ENCODE measurements at regions not wholly inside any gene's neighbourhood (a gene's known extent, or its start where the extent isn't known, plus 50 kb on each side); places are given as distances from the start of the nearest gene placed in this dataset.

- Histone ChIP-seq H3K9me2 (no peaks in the 10 kb centered on the region), H4K20me1 (ENCODE audit: insufficient read depth) (no peaks in the 10 kb centered on the region), H3K36me3 (replicated peaks in 1 of 2; ENCODE audit: control insufficient read depth in 1 of 2, insufficient read depth in 2 of 2, low read length in 1 of 2) (no peaks in the 10 kb centered on the region), H3F3A (replicated peaks; ENCODE audit: insufficient read depth) (no peaks in the 10 kb centered on the region), H3K9ac (no peak overlapping the region), H3K4me3 (ENCODE audit: low read depth in 2 of 2, low read length in 1 of 2) (no peak overlapping the region), H2AFZ (ENCODE audit: low read depth) (no peak overlapping the region), H3K4me1 (ENCODE audit: control insufficient read depth in 1 of 2, insufficient read depth in 2 of 2, low read depth in 1 of 2, low read length in 1 of 2) (peaks cover 0 to 14% of the 10 kb centered on the region in 2 experiments; a peak in 1 of 4 replicates), H3K27ac (ENCODE audit: low read depth in 2 of 2, low read length in 1 of 2) (no peak overlapping the region), H3K9me3 (no peaks in the 10 kb centered on the region), H3K27me3 (ENCODE audit: insufficient read depth) (no peaks in the 10 kb centered on the region), H3K79me2 (ENCODE audit: insufficient read depth) (no peaks in the 10 kb centered on the region), H3K4me2 (no peak overlapping the region)
- TF ChIP-seq IRF3 (IDR thresholded peaks at IDR 0.05; ENCODE audit: low read depth, low read length) = no peak
- TF ChIP-seq RCOR1 (IDR thresholded peaks at IDR 0.05; ENCODE audit: low read length) = no peak
- TF ChIP-seq FOSL2 (IDR thresholded peaks at IDR 0.05; ENCODE audit: borderline replicate concordance, low read depth) = no peak
- no peak for TF ChIP-seq RXRA (IDR thresholded peaks at IDR 0.05; ENCODE audit: borderline replicate concordance, low read depth)
- TF ChIP-seq ZBTB33 (IDR thresholded peaks at IDR 0.05; ENCODE audit: borderline replicate concordance, low read depth) = no peak
- no peak for TF ChIP-seq GATA2 (CRISPR knock-in tag; IDR thresholded peaks at IDR 0.05)
- TF ChIP-seq ELF1 (IDR thresholded peaks at IDR 0.05) = no peak
- TF ChIP-seq NRF1 (IDR thresholded peaks at IDR 0.05; ENCODE audit: low read depth, low read length) = no peak
- TF ChIP-seq TCF12 (IDR thresholded peaks at IDR 0.05) = no peak
- TF ChIP-seq USF1 (IDR thresholded peaks at IDR 0.05; ENCODE audit: borderline replicate concordance, low read depth) = no peak
- TF ChIP-seq CTCF (IDR thresholded peaks at IDR 0.05) = no peak
- TF ChIP-seq EZH2phosphoT487 (IDR thresholded peaks at IDR 0.05; ENCODE audit: borderline replicate concordance, low read depth) = no peak
- 35% methylated on average over 6 of the region's 6 CpGs for WGBS (ENCODE audit: low lambda C conversion rate)
- ChIA-PET CTCF (interaction anchor here (2.3 kb wide), 1 partner anchor 103 kb away, joined by 5 read pairs; no protein-coding TSS in a partner anchor), POLR2A (no interaction called here)
- DNase-seq = no peak
Measured at GRCh38 chr20:4617484-4617883, 68.8 kb upstream of the PRNP start.

Data from SK-N-SH (cell line).